Prostate gland (tissue), 2 donors: ENCODE measurements at regions not wholly inside any gene's neighbourhood (a gene's known extent, or its start where the extent isn't known, plus 50 kb on each side); places are given as distances from the start of the nearest gene placed in this dataset.

Experiments
- CTCF ChIP-seq, 4 experiments: fragments of 200-600 bp in 2 of 4; fragments of 450-650 bp in 2 of 4; sonication (generic) in 2 of 4; IDR thresholded peaks; 1 replicate in 3 of 4; 2 replicates in 1 of 4; pipeline ENCODE4 v1.5.1; 2016 to 2019; ENCODE audit warnings: antibody characterized with exemption in 4 of 4, mild to moderate bottlenecking in 2 of 4, moderate library complexity in 2 of 4
- POLR2A ChIP-seq: fragments of 450-650 bp; IDR thresholded peaks from one replicate; pipeline ENCODE4 v1.6.1; 2016; ENCODE audit warnings: antibody characterized with exemption, mild to moderate bottlenecking
- POLR2AphosphoS5 ChIP-seq: sonication (generic); formaldehyde crosslinking; IDR thresholded peaks from one replicate; pipeline ENCODE4 v1.6.1; 2017; ENCODE audit warnings: antibody characterized with exemption

GRCh38 chr9:129236441-129237145 lies 58.5 kb upstream of the IER5L start:
- TF ChIP-seq POLR2AphosphoS5, result no peak
- no peak for TF ChIP-seq CTCF (IDR thresholded peaks at IDR 0.05)
- no peak for TF ChIP-seq POLR2A
